NB4 (cell line): ENCODE measurements at regions not wholly inside any gene's neighbourhood (a gene's known extent, or its start where the extent isn't known, plus 50 kb on each side); places are given as distances from the start of the nearest gene placed in this dataset.

Experiments
- POLR2A ChIP-seq: IDR thresholded peaks from 2 replicates; pipeline ENCODE4 v1.6.1; 2011; ENCODE audit warnings: mild to moderate bottlenecking; ENCODE audit not compliant: insufficient read length; ENCODE audit errors: extremely low read depth
- TF ChIP-seq, protein P1 (sequence below): IDR thresholded peaks from one replicate; pipeline ENCODE4 v1.5.1; 2012; ENCODE audit warnings: low read depth, low read length

DNA sequence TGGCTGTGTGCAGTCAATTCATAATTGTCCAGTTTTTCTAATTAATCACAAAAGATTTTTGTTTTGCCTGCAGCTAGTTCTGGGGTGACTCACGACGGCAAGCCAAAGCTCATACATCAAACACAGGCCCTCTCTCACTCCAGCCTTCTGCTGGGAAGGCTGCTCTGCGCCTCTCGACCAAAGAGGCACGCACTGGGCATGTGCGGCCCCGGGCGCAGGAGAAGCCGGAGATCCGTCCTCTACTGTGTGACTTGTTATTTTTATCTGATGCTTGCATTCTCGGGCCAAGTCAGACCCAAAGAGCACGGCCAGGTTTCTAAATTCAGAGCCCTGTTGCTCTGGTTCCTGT is 98.5 kb downstream of the TFAP2A start:
- TF ChIP-seq, protein P1, sequence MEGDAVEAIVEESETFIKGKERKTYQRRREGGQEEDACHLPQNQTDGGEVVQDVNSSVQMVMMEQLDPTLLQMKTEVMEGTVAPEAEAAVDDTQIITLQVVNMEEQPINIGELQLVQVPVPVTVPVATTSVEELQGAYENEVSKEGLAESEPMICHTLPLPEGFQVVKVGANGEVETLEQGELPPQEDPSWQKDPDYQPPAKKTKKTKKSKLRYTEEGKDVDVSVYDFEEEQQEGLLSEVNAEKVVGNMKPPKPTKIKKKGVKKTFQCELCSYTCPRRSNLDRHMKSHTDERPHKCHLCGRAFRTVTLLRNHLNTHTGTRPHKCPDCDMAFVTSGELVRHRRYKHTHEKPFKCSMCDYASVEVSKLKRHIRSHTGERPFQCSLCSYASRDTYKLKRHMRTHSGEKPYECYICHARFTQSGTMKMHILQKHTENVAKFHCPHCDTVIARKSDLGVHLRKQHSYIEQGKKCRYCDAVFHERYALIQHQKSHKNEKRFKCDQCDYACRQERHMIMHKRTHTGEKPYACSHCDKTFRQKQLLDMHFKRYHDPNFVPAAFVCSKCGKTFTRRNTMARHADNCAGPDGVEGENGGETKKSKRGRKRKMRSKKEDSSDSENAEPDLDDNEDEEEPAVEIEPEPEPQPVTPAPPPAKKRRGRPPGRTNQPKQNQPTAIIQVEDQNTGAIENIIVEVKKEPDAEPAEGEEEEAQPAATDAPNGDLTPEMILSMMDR: no peak
- no peak for TF ChIP-seq POLR2A
